CD14-positive monocyte (primary cell): ENCODE measurements at regions not wholly inside any gene's neighbourhood (a gene's known extent, or its start where the extent isn't known, plus 50 kb on each side); places are given as distances from the start of the nearest gene placed in this dataset.

Experiments
- DNase-seq, 3 donors: peaks; one replicate each; pipeline ENCODE4 v3.0.0-alpha.2; 2011 to 2022
- H2AFZ ChIP-seq: 2 replicates; pipeline ENCODE4 v1.6.0; 2012; ENCODE audit warnings: mild to moderate bottlenecking, low read depth, low read length, inconsistent platforms; ENCODE audit not compliant: insufficient read depth, poor library complexity, severe bottlenecking
- H3K27ac ChIP-seq, 2 donors: 1 replicate in 1 of 2; 2 replicates in 1 of 2; pipeline ENCODE4 v1.5.1; 2012 to 2013; ENCODE audit warnings: low read length in 2 of 2, control low read depth in 1 of 2, inconsistent platforms in 1 of 2, low read depth in 1 of 2, mild to moderate bottlenecking in 1 of 2
- H3K27me3 ChIP-seq, 2 donors: one replicate each; pipeline versions ENCODE4 v1.6.0 to v1.6.1; 2011 to 2013; ENCODE audit warnings: low read length in 2 of 2; ENCODE audit not compliant: control insufficient read depth in 2 of 2, insufficient read depth in 2 of 2
- H3K36me3 ChIP-seq, 2 donors: replicated peaks in 1 of 2; 1 replicate in 1 of 2; 2 replicates in 1 of 2; pipeline versions ENCODE4 v1.5.1 to v1.6.1; 2012 to 2013; ENCODE audit warnings: low read length in 2 of 2, control low read depth in 1 of 2, inconsistent platforms in 1 of 2, mild to moderate bottlenecking in 1 of 2; ENCODE audit not compliant: insufficient read depth in 2 of 2, control insufficient read depth in 1 of 2
- H3K4me1 ChIP-seq, 2 donors: 1 replicate in 1 of 2; 2 replicates in 1 of 2; pipeline versions ENCODE4 v1.5.1 to v1.6.1; 2012 to 2013; ENCODE audit warnings: low read length in 2 of 2, control low read depth in 1 of 2, inconsistent platforms in 1 of 2, mild to moderate bottlenecking in 1 of 2, moderate library complexity in 1 of 2; ENCODE audit not compliant: insufficient read depth in 2 of 2, control insufficient read depth in 1 of 2
- H3K4me2 ChIP-seq: replicated peaks from 2 replicates; pipeline ENCODE3; 2012; ENCODE audit warnings: low read length, moderate library complexity, mild to moderate bottlenecking; ENCODE audit not compliant: poor library complexity, severe bottlenecking; ENCODE audit errors: extremely low read depth
- H3K4me3 ChIP-seq, 3 experiments: fragments of 200-600 bp in 1 of 3; sonication (generic) in 1 of 3; replicated peaks in 1 of 3; 1 replicate in 2 of 3; 2 replicates in 1 of 3; pipeline ENCODE4 v1.5.1; 2011 to 2013; ENCODE audit warnings: low read length in 3 of 3, mild to moderate bottlenecking in 3 of 3, control low read depth in 2 of 3, low read depth in 2 of 3, inconsistent platforms in 1 of 3, moderate library complexity in 1 of 3
- H3K79me2 ChIP-seq: 2 replicates; pipeline ENCODE4 v1.6.0; 2012; ENCODE audit warnings: mild to moderate bottlenecking, control low read depth, inconsistent platforms, low read length, moderate library complexity; ENCODE audit not compliant: insufficient read depth
- H3K9ac ChIP-seq: 2 replicates; pipeline ENCODE4 v1.6.0; 2017; ENCODE audit warnings: low read length, mild to moderate bottlenecking; ENCODE audit not compliant: insufficient read depth, poor library complexity, severe bottlenecking
- H3K9me3 ChIP-seq, 2 donors: replicated peaks in 1 of 2; 1 replicate in 1 of 2; 2 replicates in 1 of 2; pipeline versions ENCODE4 v1.5.1 to v1.6.1; 2012 to 2013; ENCODE audit warnings: low read length in 2 of 2, control low read depth in 1 of 2; ENCODE audit not compliant: control insufficient read depth in 1 of 2, insufficient read depth in 1 of 2
- H4K20me1 ChIP-seq: 2 replicates; pipeline ENCODE4 v1.6.0; 2012; ENCODE audit warnings: mild to moderate bottlenecking, low read length, control low read depth, moderate library complexity; ENCODE audit not compliant: insufficient read depth
- H3K27ac Mint-ChIP-seq, 7 donors: one replicate each; pipeline ENCODE4 v1.8.0; 2020; ENCODE audit warnings: mild to moderate bottlenecking in 7 of 7, mixed read lengths in 7 of 7, moderate library complexity in 6 of 7, inconsistent platforms in 2 of 7
- H3K27me3 Mint-ChIP-seq, 3 donors: one replicate each; pipeline ENCODE4 v1.8.0; 2021 to 2022; ENCODE audit warnings: low read depth in 3 of 3, mild to moderate bottlenecking in 3 of 3, mixed read lengths in 3 of 3, moderate library complexity in 3 of 3, inconsistent platforms in 1 of 3
- H3K36me3 Mint-ChIP-seq, 2 donors: one replicate each; pipeline ENCODE4 v1.8.0; 2020; ENCODE audit warnings: mixed read lengths in 2 of 2, inconsistent platforms in 1 of 2, mild to moderate bottlenecking in 1 of 2
- H3K4me1 Mint-ChIP-seq: one replicate; pipeline ENCODE4 v1.8.0; 2020; ENCODE audit warnings: mild to moderate bottlenecking, mixed read lengths
- H3K4me3 Mint-ChIP-seq, 2 donors: one replicate each; pipeline ENCODE4 v1.8.0; 2020; ENCODE audit warnings: mild to moderate bottlenecking in 2 of 2, mixed read lengths in 2 of 2, moderate library complexity in 1 of 2
- H3K9me3 Mint-ChIP-seq, 7 donors: one replicate each; pipeline ENCODE4 v1.8.0; 2020 to 2022; ENCODE audit warnings: mixed read lengths in 7 of 7, mild to moderate bottlenecking in 6 of 7, moderate library complexity in 6 of 7, inconsistent platforms in 2 of 7
- CTCF ChIP-seq: fragments of 200-600 bp; IDR thresholded peaks from one replicate; pipeline ENCODE4 v1.8.0; 2022; ENCODE audit warnings: antibody characterized with exemption, mild to moderate bottlenecking
- WGBS: methylation state at CpG from one replicate; pipeline ENCODE4 v1.1.5; 2013; ENCODE audit warnings: missing lambda C conversion rate; ENCODE audit not compliant: insufficient coverage; 5-methylcytosine and 5-hydroxymethylcytosine counted together
- intact Hi-C, 2 donors: fragments of 100-400 bp; cut with micrococcal nuclease; formaldehyde crosslinking; loops; one replicate each; pipeline versions ENCODE4 v1.15.0 to v1.15.1; 2023

GRCh38 chr6:110558575-110558974 lies 82.2 kb upstream of the SLC22A16 start:
- Histone ChIP-seq H3K27me3 (no peaks in the 10 kb centered on the region), H3K4me2 (no peak overlapping the region), H3K9me3 (no peaks in the 10 kb centered on the region), H4K20me1 (no peaks in the 10 kb centered on the region), H3K79me2 (no peaks in the 10 kb centered on the region), H3K36me3 (no peaks in the 10 kb centered on the region), H3K4me3 (no peak overlapping the region), H3K9ac (no peak overlapping the region), H3K27ac (no peak overlapping the region), H3K4me1 (no peaks in the 10 kb centered on the region), H2AFZ (no peak overlapping the region)
- TF ChIP-seq CTCF = no peak
- Mint-ChIP-seq H3K27me3 (peaks cover 0 to 4% (median 2%) of the 10 kb centered on the region in 3 donors), H3K4me1 (peaks cover 3% of the 10 kb centered on the region), H3K4me3 (no peak overlapping the region), H3K9me3 (peaks cover 6 to 16% (median 7%) of the 10 kb centered on the region in 7 donors), H3K36me3 (no peaks in the 10 kb centered on the region), H3K27ac (no peak overlapping the region)
- intact Hi-C loops = no loop called here
- WGBS = 97% methylated on average over 5 of the region's 5 CpGs
- DNase-seq = no peak

GRCh38 chr6:110557199-110557598 lies 80.8 kb upstream of the SLC22A16 start:
- Mint-ChIP-seq H3K9me3 (peaks cover 8 to 19% (median 11%) of the 10 kb centered on the region in 7 donors), H3K4me3 (no peak overlapping the region), H3K27ac (no peak overlapping the region), H3K27me3 (peaks cover 1 to 4% (median 2%) of the 10 kb centered on the region in 3 donors), H3K4me1 (peaks cover 3% of the 10 kb centered on the region), H3K36me3 (no peaks in the 10 kb centered on the region)
- Histone ChIP-seq H3K9ac (no peak overlapping the region), H2AFZ (no peak overlapping the region), H3K4me2 (no peak overlapping the region), H3K27me3 (no peaks in the 10 kb centered on the region), H3K36me3 (no peaks in the 10 kb centered on the region), H4K20me1 (no peaks in the 10 kb centered on the region), H3K9me3 (peaks cover 0 to 7% of the 10 kb centered on the region in 2 donors), H3K27ac (no peak overlapping the region), H3K4me3 (no peak overlapping the region), H3K79me2 (no peaks in the 10 kb centered on the region), H3K4me1 (no peaks in the 10 kb centered on the region)
- intact Hi-C loops = no loop called here
- no peak for DNase-seq
- 95% methylated on average over 2 of the region's 5 CpGs for WGBS
- no peak for TF ChIP-seq CTCF
